Caco-2 (cell line): ENCODE measurements at regions not wholly inside any gene's neighbourhood (a gene's known extent, or its start where the extent isn't known, plus 50 kb on each side); places are given as distances from the start of the nearest gene placed in this dataset.

Source experiments
- BruUV-seq: library from RNA; stranded (reverse); fragments of 400-500 nt; replicated peaks from 2 replicates; lab custom pipeline; 2021; lab: Mats Ljungman, UMichigan
- CTCF ChIA-PET: fragments of 300-600 bp; sonication (Branson Sonifier 250); formaldehyde crosslinking; loops from one replicate; lab custom pipeline; 2022; ENCODE audit warnings: antibody characterized with exemption; lab: Charles Lee
- POLR2A ChIA-PET: fragments of 300-600 bp; sonication (Branson Sonifier 250); formaldehyde crosslinking; loops from one replicate; lab custom pipeline; 2022; ENCODE audit warnings: antibody characterized with exemption; lab: Charles Lee
- DNase-seq, 2 experiments: peaks; one replicate each; pipeline versions ENCODE4 v3.0.0 to v3.0.0-alpha.2; 2020 to 2022
- H3K27me3 ChIP-seq: replicated peaks from 2 replicates; pipeline ENCODE4 v1.6.0; 2011; ENCODE audit warnings: low read length; ENCODE audit not compliant: control insufficient read depth, insufficient read depth
- H3K36me3 ChIP-seq: 2 replicates; pipeline ENCODE4 v1.5.1; 2011; ENCODE audit warnings: low read length; ENCODE audit not compliant: control insufficient read depth, insufficient read depth
- H3K4me1 ChIP-seq: fragments of 250-450 bp; sonication (Bioruptor Pico); 2 replicates; pipeline ENCODE4 v1.5.1; 2020; ENCODE audit warnings: mild to moderate bottlenecking
- H3K4me3 ChIP-seq: 2 replicates; pipeline ENCODE4 v1.5.1; 2011; ENCODE audit warnings: low read depth, mild to moderate bottlenecking, control low read depth, low read length
- H3K9me3 ChIP-seq: fragments of 250-450 bp; sonication (Bioruptor Pico); 2 replicates; pipeline ENCODE4 v1.5.1; 2020; ENCODE audit warnings: mild to moderate bottlenecking, moderate library complexity
- H3K27ac Mint-ChIP-seq: one replicate; pipeline ENCODE4 v1.8.0; 2022; ENCODE audit warnings: mixed read lengths; ENCODE audit not compliant: unreplicated experiment
- H3K27me3 Mint-ChIP-seq: one replicate; pipeline ENCODE4 v1.8.0; 2022; ENCODE audit warnings: mixed read lengths; ENCODE audit not compliant: insufficient read depth, unreplicated experiment
- H3K36me3 Mint-ChIP-seq: one replicate; pipeline ENCODE4 v1.8.0; 2022; ENCODE audit warnings: mild to moderate bottlenecking, mixed read lengths; ENCODE audit not compliant: insufficient read depth, unreplicated experiment
- H3K4me1 Mint-ChIP-seq: one replicate; pipeline ENCODE4 v1.8.0; 2022; ENCODE audit warnings: low read depth, mixed read lengths; ENCODE audit not compliant: unreplicated experiment
- H3K4me3 Mint-ChIP-seq: one replicate; pipeline ENCODE4 v1.8.0; 2022; ENCODE audit warnings: mild to moderate bottlenecking, moderate library complexity, mixed read lengths; ENCODE audit not compliant: unreplicated experiment
- H3K9me3 Mint-ChIP-seq: one replicate; pipeline ENCODE4 v1.8.0; 2022; ENCODE audit warnings: mixed read lengths; ENCODE audit not compliant: unreplicated experiment
- intact Hi-C: fragments of 100-400 bp; cut with micrococcal nuclease; formaldehyde crosslinking; loops from one replicate; pipeline ENCODE4 v1.10.0; 2022; ENCODE audit not compliant: unreplicated experiment
- TF ChIP-seq, protein P1 (sequence below), 2 experiments: fragments of 200-600 bp in 1 of 2; IDR thresholded peaks; 1 replicate in 1 of 2; 2 replicates in 1 of 2; pipeline versions ENCODE4 v1.5.1 to v1.8.0; 2011 to 2022; ENCODE audit warnings: antibody characterized with exemption in 1 of 2, control low read depth in 1 of 2, inconsistent platforms in 1 of 2, low read depth in 1 of 2, low read length in 1 of 2, mild to moderate bottlenecking in 1 of 2, moderate library complexity in 1 of 2; ENCODE audit not compliant: insufficient read depth in 1 of 2, severe bottlenecking in 1 of 2, unreplicated experiment in 1 of 2

DNA sequence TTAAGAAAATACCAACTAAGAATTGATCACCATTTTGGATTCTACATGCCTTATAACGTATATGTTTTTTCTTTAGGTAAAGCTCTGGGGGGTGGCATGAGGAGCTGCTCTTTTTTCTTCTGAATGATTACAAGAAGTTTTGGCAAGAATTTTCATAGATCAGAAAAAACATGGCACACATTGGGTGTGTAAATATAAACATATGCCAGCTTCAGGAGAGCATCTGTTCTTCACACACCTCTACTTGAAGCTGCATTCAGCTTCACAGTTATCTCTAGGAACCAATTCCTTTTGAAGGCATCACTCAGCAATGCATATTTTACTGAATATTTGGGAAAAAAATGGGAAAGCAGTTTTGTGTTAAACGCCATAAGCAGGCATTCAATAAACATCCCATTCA lies 122.7 kb upstream of the GHR start:
- no peak for DNase-seq
- H3K36me3 Mint-ChIP-seq = no peaks in the 10 kb centered on the region
- intact Hi-C loops = no loop called here
- TF ChIP-seq, protein P1, sequence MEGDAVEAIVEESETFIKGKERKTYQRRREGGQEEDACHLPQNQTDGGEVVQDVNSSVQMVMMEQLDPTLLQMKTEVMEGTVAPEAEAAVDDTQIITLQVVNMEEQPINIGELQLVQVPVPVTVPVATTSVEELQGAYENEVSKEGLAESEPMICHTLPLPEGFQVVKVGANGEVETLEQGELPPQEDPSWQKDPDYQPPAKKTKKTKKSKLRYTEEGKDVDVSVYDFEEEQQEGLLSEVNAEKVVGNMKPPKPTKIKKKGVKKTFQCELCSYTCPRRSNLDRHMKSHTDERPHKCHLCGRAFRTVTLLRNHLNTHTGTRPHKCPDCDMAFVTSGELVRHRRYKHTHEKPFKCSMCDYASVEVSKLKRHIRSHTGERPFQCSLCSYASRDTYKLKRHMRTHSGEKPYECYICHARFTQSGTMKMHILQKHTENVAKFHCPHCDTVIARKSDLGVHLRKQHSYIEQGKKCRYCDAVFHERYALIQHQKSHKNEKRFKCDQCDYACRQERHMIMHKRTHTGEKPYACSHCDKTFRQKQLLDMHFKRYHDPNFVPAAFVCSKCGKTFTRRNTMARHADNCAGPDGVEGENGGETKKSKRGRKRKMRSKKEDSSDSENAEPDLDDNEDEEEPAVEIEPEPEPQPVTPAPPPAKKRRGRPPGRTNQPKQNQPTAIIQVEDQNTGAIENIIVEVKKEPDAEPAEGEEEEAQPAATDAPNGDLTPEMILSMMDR (IDR thresholded peaks at IDR 0.05; ENCODE audit: insufficient read depth in 1 of 2, low read depth in 1 of 2, low read length in 1 of 2, severe bottlenecking in 1 of 2, unreplicated experiment in 1 of 2) = no peak
- ChIA-PET CTCF (no interaction called here), POLR2A (no interaction called here)
- no peaks in the 10 kb centered on the region for H3K36me3 ChIP-seq
- no peaks in the 10 kb centered on the region for H3K4me1 Mint-ChIP-seq
- no peak overlapping the region for H3K4me3 ChIP-seq
- BruUV-seq = no TSS peak
- no peaks in the 10 kb centered on the region for H3K27me3 ChIP-seq
- no peaks in the 10 kb centered on the region for H3K4me1 ChIP-seq
- H3K27ac Mint-ChIP-seq = no peak overlapping the region
- H3K9me3 ChIP-seq = no peaks in the 10 kb centered on the region
- no peaks in the 10 kb centered on the region for H3K27me3 Mint-ChIP-seq
- H3K9me3 Mint-ChIP-seq = peaks cover 13% of the 10 kb centered on the region
- H3K4me3 Mint-ChIP-seq = no peak overlapping the region

DNA sequence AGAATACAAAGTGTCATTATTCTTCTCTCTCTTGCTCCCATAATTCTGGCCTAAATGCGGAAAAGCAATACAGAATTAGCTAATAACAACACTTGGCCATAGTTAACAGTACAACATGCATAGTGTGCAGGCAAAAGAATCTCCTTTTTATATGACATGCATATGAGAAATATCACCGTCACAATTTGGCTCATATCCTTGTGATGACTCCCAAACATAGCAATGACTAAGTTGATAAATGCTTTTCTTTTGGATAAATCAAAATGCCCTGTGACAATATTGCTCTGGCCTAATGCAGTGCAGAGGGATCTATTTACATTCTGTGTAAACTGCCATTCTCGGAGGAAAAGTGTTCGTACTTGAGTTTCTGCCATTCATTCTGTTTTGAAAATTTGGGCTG lies 121.9 kb upstream of the GHR start:
- no peaks in the 10 kb centered on the region for H3K36me3 Mint-ChIP-seq
- H3K27me3 Mint-ChIP-seq = no peaks in the 10 kb centered on the region
- POLR2A ChIA-PET = no interaction called here
- Histone ChIP-seq H3K4me3 (no peak overlapping the region), H3K36me3 (no peaks in the 10 kb centered on the region), H3K4me1 (no peaks in the 10 kb centered on the region), H3K9me3 (no peaks in the 10 kb centered on the region), H3K27me3 (no peaks in the 10 kb centered on the region)
- H3K4me3 Mint-ChIP-seq = no peak overlapping the region
- DNase-seq = no peak
- CTCF ChIA-PET = no interaction called here
- intact Hi-C loops = no loop called here
- H3K4me1 Mint-ChIP-seq = no peaks in the 10 kb centered on the region
- peaks cover 9% of the 10 kb centered on the region for H3K9me3 Mint-ChIP-seq
- TF ChIP-seq, protein P1 (IDR thresholded peaks at IDR 0.05; ENCODE audit: insufficient read depth in 1 of 2, low read depth in 1 of 2, low read length in 1 of 2, severe bottlenecking in 1 of 2, unreplicated experiment in 1 of 2) = no peak
- no TSS peak for BruUV-seq
- no peak overlapping the region for H3K27ac Mint-ChIP-seq

DNA sequence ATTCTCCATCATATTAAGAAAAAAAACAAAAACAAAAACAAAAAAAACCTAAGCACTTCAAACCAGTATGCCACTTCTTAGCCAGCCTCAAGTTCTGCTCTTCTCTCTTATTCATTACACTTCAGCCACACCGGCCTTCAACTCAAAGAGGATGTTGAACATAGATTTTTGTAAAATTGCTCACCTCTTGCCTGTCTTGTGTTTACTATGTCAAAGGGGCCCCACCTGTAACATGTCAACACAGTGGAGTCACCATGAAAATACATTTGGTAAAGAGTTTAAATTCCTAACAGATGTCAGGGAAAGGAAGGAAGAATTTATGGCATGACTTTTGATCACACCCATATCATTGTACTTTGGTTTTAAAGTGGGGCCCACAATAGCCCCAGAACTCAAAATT lies 121.1 kb upstream of the GHR start:
- peaks cover under 1% of the 10 kb centered on the region for H3K9me3 Mint-ChIP-seq
- no peaks in the 10 kb centered on the region for H3K4me1 Mint-ChIP-seq
- DNase-seq = no peak
- Histone ChIP-seq H3K36me3 (no peaks in the 10 kb centered on the region), H3K4me3 (no peak overlapping the region), H3K4me1 (no peaks in the 10 kb centered on the region), H3K9me3 (no peaks in the 10 kb centered on the region), H3K27me3 (no peaks in the 10 kb centered on the region)
- CTCF ChIA-PET = no interaction called here
- no peaks in the 10 kb centered on the region for H3K27me3 Mint-ChIP-seq
- TF ChIP-seq, protein P1 (IDR thresholded peaks at IDR 0.05; ENCODE audit: insufficient read depth in 1 of 2, low read depth in 1 of 2, low read length in 1 of 2, severe bottlenecking in 1 of 2, unreplicated experiment in 1 of 2) = no peak
- intact Hi-C loops = no loop called here
- POLR2A ChIA-PET = no interaction called here
- no TSS peak for BruUV-seq
- no peaks in the 10 kb centered on the region for H3K36me3 Mint-ChIP-seq
- no peak overlapping the region for H3K4me3 Mint-ChIP-seq
- no peak overlapping the region for H3K27ac Mint-ChIP-seq
